Activated gamma-delta T cell treated with Interleukin-2 at 50 U/mL for 16 hours (primary cell): ENCODE measurements at regions not wholly inside any gene's neighbourhood (a gene's known extent, or its start where the extent isn't known, plus 50 kb on each side); places are given as distances from the start of the nearest gene placed in this dataset.

Source experiments
- DNase-seq: peaks from one replicate; pipeline ENCODE4 v3.0.0-alpha.2; 2020

- no peak for DNase-seq
Measured at GRCh38 chr7:55623617-55624016, 51.3 kb upstream of the VOPP1 start.

GRCh38 chr7:55622241-55622640, 49.9 kb upstream of the VOPP1 start:
- DNase-seq, result no peak
